T-helper 2 cell treated with Interferon-gamma antibody and Interleukin-4, amounts not matched to agents 5 μg/mL and 100 μg/mL, for 36 hours (primary cell): ENCODE measurements at regions not wholly inside any gene's neighbourhood (a gene's known extent, or its start where the extent isn't known, plus 50 kb on each side); places are given as distances from the start of the nearest gene placed in this dataset.
"Not testable (repeated sequence)": the region's sequence is repeated elsewhere in the genome, so short reads cannot be mapped to it uniquely, and the experiment has no call there.

Source experiments
- DNase-seq: peaks from one replicate; pipeline ENCODE4 v3.0.0; 2021; ENCODE audit warnings: low spot score
- H3K27ac Mint-ChIP-seq: one replicate; pipeline ENCODE4 v1.8.0; 2021; ENCODE audit warnings: mild to moderate bottlenecking, mixed read lengths
- H3K27me3 Mint-ChIP-seq: one replicate; pipeline ENCODE4 v1.8.0; 2021; ENCODE audit warnings: low read depth, mixed read lengths
- H3K36me3 Mint-ChIP-seq: one replicate; pipeline ENCODE4 v1.8.0; 2021; ENCODE audit warnings: low read depth, mixed read lengths
- H3K4me1 Mint-ChIP-seq: one replicate; pipeline ENCODE4 v1.8.0; 2021; ENCODE audit warnings: low read depth, mixed read lengths
- H3K4me3 Mint-ChIP-seq: one replicate; pipeline ENCODE4 v1.8.0; 2022; ENCODE audit warnings: mild to moderate bottlenecking, moderate library complexity, mixed read lengths
- H3K9me3 Mint-ChIP-seq: one replicate; pipeline ENCODE4 v1.8.0; 2021; ENCODE audit warnings: mixed read lengths

DNA sequence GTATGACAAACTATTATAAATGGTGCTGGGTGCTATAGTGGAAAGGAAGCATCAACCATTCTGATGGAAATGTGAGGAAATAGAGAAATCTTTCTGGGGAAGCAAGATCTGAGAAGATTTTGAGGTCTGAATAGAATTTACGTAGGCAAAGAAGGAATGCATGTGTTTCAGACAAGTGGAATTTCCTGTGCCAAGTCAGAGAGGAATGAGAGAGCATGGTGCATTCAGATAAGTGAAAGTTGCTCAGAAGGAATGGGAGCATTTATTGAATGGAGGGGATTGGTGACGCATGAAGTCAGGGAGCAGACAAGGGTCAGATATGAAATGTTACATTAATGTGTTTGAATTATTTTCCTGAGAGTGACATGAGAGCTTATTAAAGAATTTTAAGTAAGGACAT is 725.5 kb downstream of the METTL15 start:
- Mint-ChIP-seq H3K27me3 (no peaks in the 10 kb centered on the region), H3K9me3 (peaks cover 35% of the 10 kb centered on the region), H3K4me3 (no peak overlapping the region), H3K4me1 (no peaks in the 10 kb centered on the region), H3K36me3 (no peaks in the 10 kb centered on the region), H3K27ac (no peak overlapping the region)
- DNase-seq, result no peak

DNA sequence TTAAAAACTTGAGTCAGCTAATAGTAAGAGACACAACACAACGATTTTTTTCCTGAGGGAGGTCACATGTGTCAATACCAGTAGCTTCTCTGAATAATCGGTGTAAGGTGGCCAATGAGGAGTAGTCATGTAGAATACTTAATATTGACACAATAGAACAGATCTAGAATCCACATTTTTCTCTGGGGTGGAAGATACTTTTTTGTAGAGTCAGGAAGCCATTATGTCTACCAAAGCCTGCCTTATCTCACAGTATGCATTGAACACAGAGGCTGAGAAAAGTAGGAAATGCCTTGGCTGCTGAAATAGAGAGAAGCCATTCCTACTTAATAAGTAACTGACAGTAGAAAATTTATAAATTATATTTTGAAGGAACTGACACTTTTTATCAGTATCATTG is 725.0 kb downstream of the METTL15 start:
- Mint-ChIP-seq H3K36me3 (no peaks in the 10 kb centered on the region), H3K27me3 (no peaks in the 10 kb centered on the region), H3K4me3 (no peak overlapping the region), H3K4me1 (no peaks in the 10 kb centered on the region), H3K9me3 (peaks cover 36% of the 10 kb centered on the region), H3K27ac (no peak overlapping the region)
- no peak for DNase-seq

DNA sequence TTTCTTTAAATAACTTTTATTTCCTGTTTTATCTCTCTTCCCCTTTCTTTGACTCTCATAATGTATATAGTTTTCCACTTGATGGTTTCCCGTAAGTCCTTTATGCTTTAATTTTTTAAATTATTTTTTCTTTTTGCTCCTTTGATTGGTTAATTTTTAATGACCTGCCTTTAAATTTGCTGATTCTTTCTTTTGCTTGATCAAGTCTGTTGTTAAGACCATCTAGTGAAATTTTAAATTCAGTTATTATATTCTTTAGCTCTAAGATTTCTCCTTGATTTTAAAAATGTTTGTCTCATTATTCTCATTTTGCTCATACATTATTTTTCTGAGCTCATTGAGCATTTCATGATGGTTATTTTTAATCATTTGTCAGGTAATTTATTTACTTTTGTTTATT is 718.6 kb downstream of the METTL15 start:
- H3K27me3 Mint-ChIP-seq, result no peaks in the 10 kb centered on the region
- DNase-seq, result no peak
- no peaks in the 10 kb centered on the region for H3K4me1 Mint-ChIP-seq
- peaks cover 30% of the 10 kb centered on the region for H3K9me3 Mint-ChIP-seq
- H3K27ac Mint-ChIP-seq, result no peak overlapping the region
- no peaks in the 10 kb centered on the region for H3K36me3 Mint-ChIP-seq
- H3K4me3 Mint-ChIP-seq, result no peak overlapping the region

DNA sequence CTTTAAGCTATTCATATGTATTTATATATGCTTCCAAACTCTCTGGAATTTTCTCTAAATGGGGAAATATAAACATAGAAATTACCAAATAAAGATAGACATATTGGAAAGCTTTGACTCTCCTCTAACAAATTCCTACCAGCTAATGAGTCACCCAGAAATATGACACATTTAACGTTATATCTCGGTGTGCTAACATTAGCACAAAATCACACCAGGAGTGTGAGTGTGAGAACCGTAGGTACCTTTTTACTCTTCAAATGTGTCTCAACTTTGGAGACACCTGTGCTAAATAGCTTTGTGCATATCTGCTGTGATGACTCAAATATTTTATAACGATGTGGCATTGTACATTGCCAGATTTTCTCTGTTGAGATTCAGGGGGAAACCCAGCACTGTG is 714.4 kb downstream of the METTL15 start:
- peaks cover 26% of the 10 kb centered on the region for H3K9me3 Mint-ChIP-seq
- no peak overlapping the region for H3K4me3 Mint-ChIP-seq
- no peak overlapping the region for H3K27ac Mint-ChIP-seq
- H3K27me3 Mint-ChIP-seq, result no peaks in the 10 kb centered on the region
- H3K36me3 Mint-ChIP-seq, result no peaks in the 10 kb centered on the region
- no peaks in the 10 kb centered on the region for H3K4me1 Mint-ChIP-seq
- DNase-seq, result no peak

DNA sequence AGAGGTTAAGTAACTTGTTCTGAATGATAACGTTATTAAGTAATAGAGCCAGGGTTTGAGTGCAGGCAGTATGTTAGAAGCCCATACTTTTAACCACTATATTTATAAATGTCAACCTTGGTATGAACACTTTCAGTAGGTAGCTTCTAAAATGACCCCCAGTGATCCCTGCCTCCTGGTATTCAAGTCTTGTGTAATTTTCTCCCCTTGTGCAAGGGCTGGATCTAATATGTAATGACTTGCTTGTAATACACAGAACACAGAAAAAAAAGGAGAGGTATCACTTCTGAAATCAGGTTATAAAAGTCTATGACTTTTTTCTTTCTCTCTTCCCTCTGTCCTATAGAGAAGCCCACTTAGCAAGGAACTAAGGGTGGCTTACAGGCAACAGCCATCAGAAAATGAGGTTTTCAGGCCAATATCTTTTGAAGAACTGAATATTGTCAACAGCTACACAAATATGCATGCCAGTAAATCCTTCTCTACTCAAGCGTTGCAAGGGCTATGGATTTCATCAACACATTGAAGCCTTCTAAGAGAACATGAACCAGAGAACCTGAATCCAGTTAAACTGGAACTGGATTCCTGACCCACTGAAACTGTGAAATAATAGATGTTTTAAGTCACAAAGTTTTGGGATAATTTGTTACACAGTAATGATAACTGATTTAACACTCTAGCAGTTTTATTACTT is 712.3 kb downstream of the METTL15 start:
- DNase-seq, result no peak
- Mint-ChIP-seq H3K27me3 (no peaks in the 10 kb centered on the region), H3K4me3 (no peak overlapping the region), H3K36me3 (no peaks in the 10 kb centered on the region), H3K27ac (no peak overlapping the region), H3K4me1 (no peaks in the 10 kb centered on the region), H3K9me3 (peaks cover 31% of the 10 kb centered on the region)

DNA sequence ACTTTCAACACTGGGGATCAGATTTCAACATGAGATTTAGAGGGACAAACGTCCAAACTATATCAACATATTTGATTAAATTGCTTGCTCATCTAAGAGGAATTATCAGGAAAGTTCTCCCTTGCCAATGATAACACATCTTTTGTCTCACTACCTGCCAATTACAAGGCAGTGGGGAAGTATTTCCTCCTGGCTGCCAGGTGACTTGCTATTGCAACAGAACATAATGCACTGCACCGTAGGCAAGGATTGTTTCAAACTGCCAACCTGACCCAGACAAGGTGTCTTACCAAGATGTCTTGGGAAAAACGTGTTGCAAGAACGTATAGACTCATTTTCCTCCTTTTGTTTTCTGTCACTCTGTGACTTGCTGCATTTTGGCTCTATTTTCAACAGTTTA is 711.6 kb downstream of the METTL15 start:
- no peaks in the 10 kb centered on the region for H3K36me3 Mint-ChIP-seq

DNA sequence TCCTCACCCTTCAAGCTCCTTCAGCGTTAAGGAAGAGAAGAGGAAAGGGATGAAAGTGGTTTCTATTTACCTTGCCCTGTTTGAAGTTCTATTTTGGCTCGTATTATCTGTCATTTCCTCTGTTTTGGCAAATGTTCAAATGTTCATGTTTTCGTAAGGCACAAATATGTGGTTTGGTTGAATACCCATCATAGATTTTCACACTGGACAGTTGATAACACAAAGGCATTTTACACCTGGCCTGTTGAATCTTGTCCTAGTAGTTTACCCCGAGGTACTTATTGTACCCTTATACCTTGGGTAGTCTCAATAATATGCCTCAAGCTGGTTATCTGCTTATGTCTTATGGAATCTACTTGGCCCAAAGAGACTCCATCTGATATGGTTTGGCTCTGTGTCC is 706.9 kb downstream of the METTL15 start:
- Mint-ChIP-seq H3K9me3 (peaks cover 40% of the 10 kb centered on the region), H3K4me3 (no peak overlapping the region), H3K27me3 (no peaks in the 10 kb centered on the region), H3K27ac (no peak overlapping the region), H3K36me3 (no peaks in the 10 kb centered on the region), H3K4me1 (no peaks in the 10 kb centered on the region)
- no peak for DNase-seq

More for the DNA sequence above, 711.6 kb downstream of the METTL15 start:
- Mint-ChIP-seq H3K27ac (no peak overlapping the region), H3K9me3 (peaks cover 37% of the 10 kb centered on the region), H3K4me3 (no peak overlapping the region), H3K4me1 (no peaks in the 10 kb centered on the region), H3K27me3 (no peaks in the 10 kb centered on the region)
- DNase-seq, result no peak

DNA sequence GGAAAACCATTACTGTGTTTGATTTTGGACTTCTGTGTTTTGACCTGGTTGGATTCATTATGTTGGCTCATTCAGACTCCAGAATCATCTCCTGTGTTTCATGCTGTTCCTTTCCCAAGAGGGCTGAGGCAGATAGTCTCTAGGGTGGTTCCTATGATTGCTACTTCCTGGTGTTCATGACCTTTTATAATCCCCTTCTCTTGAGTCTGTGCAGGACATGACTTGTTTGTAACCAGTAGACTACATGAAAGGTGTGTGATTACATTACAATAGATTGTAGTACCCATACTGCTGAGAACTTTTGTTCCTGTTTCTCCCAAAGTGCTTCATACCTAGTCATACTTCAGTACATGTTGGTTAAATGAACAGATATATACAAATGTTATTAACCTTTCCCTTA is 700.6 kb downstream of the METTL15 start:
- peaks cover 27% of the 10 kb centered on the region for H3K9me3 Mint-ChIP-seq
- no peaks in the 10 kb centered on the region for H3K36me3 Mint-ChIP-seq
- DNase-seq, result no peak
- H3K27me3 Mint-ChIP-seq, result no peaks in the 10 kb centered on the region
- no peaks in the 10 kb centered on the region for H3K4me1 Mint-ChIP-seq
- no peak overlapping the region for H3K4me3 Mint-ChIP-seq
- H3K27ac Mint-ChIP-seq, result no peak overlapping the region

DNA sequence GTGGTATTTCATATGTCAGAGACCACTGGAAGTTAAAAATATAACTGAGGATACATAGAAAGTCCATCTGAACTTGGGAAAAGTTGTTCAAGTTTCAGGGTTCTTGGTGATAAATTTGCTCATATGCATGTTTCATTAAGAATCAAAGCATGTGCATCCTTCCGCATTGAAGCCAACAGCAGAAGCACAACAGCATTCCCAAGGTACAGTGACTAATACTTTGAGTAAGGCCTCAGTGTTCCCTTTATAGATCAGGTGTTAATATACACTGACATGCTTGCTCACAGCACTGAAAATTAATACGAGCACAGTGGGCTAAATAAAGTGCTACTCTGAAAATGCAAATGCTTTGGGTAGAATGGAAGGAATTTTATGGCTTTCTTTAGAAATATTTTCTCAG is 691.1 kb downstream of the METTL15 start:
- Mint-ChIP-seq H3K36me3 (no peaks in the 10 kb centered on the region), H3K27ac (no peak overlapping the region), H3K27me3 (no peaks in the 10 kb centered on the region), H3K4me1 (no peaks in the 10 kb centered on the region), H3K4me3 (no peak overlapping the region), H3K9me3 (peaks cover 20% of the 10 kb centered on the region)
- no peak for DNase-seq

DNA sequence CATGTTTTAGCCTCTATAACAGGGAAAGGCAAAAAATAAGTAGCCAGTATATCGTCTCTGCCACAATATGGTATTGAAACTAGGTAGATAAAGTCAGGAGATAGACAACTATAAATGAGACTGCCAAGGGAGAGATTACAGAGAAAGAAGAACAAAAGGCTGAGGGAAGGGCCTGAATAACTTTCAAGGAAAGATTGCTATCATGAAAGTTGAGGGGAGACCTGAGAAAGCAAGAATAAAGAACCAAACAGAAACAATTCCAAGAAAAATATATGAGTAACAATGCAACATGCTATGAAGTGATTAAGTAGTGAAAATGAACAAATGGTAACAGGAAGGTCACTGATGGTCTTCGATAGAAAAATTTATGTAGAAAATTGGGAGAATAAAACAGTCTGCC is 690.1 kb downstream of the METTL15 start:
- no peaks in the 10 kb centered on the region for H3K4me1 Mint-ChIP-seq
- no peak overlapping the region for H3K27ac Mint-ChIP-seq
- H3K9me3 Mint-ChIP-seq, result peaks cover 24% of the 10 kb centered on the region
- no peak overlapping the region for H3K4me3 Mint-ChIP-seq
- no peak for DNase-seq
- no peaks in the 10 kb centered on the region for H3K27me3 Mint-ChIP-seq
- H3K36me3 Mint-ChIP-seq, result no peaks in the 10 kb centered on the region

DNA sequence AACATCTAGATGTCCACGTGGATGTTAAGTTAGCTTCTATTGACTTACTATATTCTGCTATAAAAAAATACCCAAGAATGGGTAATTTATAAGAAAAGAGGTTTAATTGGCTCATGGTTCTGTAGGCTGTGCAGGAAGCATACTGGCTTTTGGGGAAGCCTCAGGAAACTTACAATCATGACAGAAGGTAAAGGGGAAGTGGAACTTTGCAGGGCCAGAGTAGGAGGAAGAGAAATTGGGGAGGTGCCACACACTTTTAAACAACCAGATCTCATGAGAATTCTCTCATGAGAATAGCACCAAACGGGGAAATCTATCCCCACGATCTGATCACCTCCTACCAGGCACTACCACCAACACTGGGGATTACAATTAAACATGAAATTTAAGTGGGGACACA is 689.3 kb downstream of the METTL15 start:
- no peaks in the 10 kb centered on the region for H3K27me3 Mint-ChIP-seq
- H3K4me1 Mint-ChIP-seq, result no peaks in the 10 kb centered on the region
- no peak for DNase-seq
- no peak overlapping the region for H3K27ac Mint-ChIP-seq
- peaks cover 18% of the 10 kb centered on the region for H3K9me3 Mint-ChIP-seq
- H3K4me3 Mint-ChIP-seq, result no peak overlapping the region
- no peaks in the 10 kb centered on the region for H3K36me3 Mint-ChIP-seq

DNA sequence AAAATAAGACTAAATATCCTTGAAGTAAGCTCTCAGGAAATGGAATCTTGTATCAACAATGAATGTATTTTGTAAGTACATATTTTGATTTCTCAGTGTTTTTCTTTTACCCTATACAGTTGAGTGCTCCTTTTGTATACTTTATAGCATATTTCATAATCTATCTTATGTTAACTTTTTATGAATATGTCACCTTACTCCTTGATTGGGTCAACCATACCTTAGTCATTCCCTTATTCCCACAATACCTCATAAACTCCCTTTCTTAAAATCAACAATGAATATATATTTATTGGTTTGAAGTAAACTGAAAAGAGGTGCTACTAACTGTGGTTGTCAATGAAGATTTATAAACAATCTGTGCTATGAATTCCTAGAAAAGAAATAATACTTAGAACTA is 686.2 kb downstream of the METTL15 start:
- no peak overlapping the region for H3K4me3 Mint-ChIP-seq

DNA sequence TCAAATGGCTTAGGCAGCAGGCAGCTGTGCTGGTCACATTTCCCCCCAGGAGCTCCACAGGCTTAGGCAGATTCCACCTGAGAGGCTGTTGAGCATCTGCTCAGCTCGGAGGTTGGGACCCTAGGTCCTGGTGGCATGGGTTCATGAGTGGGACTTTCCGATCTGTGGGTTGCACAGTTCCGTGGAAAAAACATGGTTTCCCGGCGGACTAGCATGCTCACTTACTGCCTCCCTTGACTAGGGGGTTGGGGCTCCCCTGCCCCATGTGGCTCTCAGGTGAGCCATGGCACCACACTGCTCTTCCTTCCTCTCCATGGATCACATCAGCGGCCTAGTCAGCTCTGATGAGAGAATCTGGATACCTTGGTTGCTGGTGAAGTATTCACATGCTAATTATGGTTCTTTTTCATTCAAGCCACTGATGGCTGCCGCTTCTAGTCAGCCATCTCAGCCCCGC is 685.1 kb downstream of the METTL15 start:
- DNase-seq, result no peak
- Mint-ChIP-seq H3K27ac (no peak overlapping the region), H3K27me3 (no peaks in the 10 kb centered on the region), H3K36me3 (no peaks in the 10 kb centered on the region), H3K9me3 (peaks cover 29% of the 10 kb centered on the region), H3K4me1 (no peaks in the 10 kb centered on the region), H3K4me3 (no peak overlapping the region)

More for the DNA sequence above, 686.2 kb downstream of the METTL15 start:
- Mint-ChIP-seq H3K9me3 (peaks cover 29% of the 10 kb centered on the region), H3K36me3 (no peaks in the 10 kb centered on the region), H3K27ac (no peak overlapping the region), H3K27me3 (no peaks in the 10 kb centered on the region), H3K4me1 (no peaks in the 10 kb centered on the region)
- no peak for DNase-seq

DNA sequence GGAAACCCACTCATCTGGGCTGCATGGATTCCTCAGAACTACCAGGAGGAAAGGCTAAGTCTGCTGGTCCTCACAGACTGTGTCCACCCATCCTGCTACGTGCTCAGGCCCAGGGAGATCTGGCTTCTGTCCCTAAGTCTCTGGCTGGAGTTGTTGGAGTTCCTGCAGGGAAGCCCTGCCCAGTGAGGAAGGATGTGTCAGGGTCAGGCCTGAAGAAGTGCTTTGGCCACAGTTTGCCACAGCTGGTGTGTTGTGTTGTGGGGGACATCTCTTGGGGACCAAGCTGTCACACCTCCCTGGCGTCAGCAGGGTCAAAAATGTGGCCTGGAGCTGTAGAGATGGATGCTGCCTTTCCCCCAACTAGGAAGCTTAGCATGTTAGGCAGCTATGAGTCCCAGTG is 684.7 kb downstream of the METTL15 start:
- H3K36me3 Mint-ChIP-seq, result no peaks in the 10 kb centered on the region
- no peak overlapping the region for H3K27ac Mint-ChIP-seq
- no peaks in the 10 kb centered on the region for H3K4me1 Mint-ChIP-seq
- no peaks in the 10 kb centered on the region for H3K27me3 Mint-ChIP-seq
- no peak overlapping the region for H3K4me3 Mint-ChIP-seq
- peaks cover 29% of the 10 kb centered on the region for H3K9me3 Mint-ChIP-seq
- no peak for DNase-seq

DNA sequence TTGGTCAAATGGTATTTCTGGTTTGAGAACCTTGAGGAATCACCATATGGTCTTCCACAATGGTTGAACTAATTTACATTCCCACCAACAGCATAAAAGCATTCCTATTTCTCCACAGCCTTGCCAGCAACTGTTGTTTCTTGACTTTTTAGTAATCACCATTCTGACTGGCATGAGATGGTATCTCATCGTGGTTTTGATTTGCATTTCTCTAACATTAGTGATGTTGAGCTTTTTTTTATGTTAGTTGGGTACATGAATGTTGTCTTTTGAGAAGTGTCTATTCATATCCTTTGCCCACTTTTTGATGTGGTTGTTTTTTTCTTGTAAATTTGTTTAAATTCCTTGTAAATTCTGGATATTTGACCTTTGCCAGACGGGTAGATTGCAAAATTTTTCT is 679.7 kb downstream of the METTL15 start:
- not testable (repeated sequence) for H3K4me1 Mint-ChIP-seq, DNase-seq, H3K4me3 Mint-ChIP-seq, H3K27ac Mint-ChIP-seq, H3K27me3 Mint-ChIP-seq, H3K36me3 Mint-ChIP-seq
- peaks cover 32% of the 10 kb centered on the region for H3K9me3 Mint-ChIP-seq
